ENCODE measurements at regions not wholly inside any gene's neighbourhood (a gene's known extent, or its start where the extent isn't known, plus 50 kb on each side); places are given as distances from the start of the nearest gene placed in this dataset.

- no peak for DNase-seq
These were observed 663.8 kb downstream of the LIG4 start for GRCh38 chr13:107551521-107551920.

- no peak for DNase-seq
These were observed 667.0 kb downstream of the LIG4 start for GRCh38 chr13:107548338-107548737.

GRCh38 chr13:107545946-107546502, 669.3 kb downstream of the LIG4 start:
- DNase-seq, result peak; percentile 21

GRCh38 chr13:107534548-107534947, 680.8 kb downstream of the LIG4 start:
- no peak for DNase-seq

GRCh38 chr13:107531816-107532215, 683.5 kb downstream of the LIG4 start:
- no peak for DNase-seq

- no peak for DNase-seq
These were observed 684.2 kb downstream of the LIG4 start for GRCh38 chr13:107531180-107531579.

GRCh38 chr13:107529035-107529434, 686.3 kb downstream of the LIG4 start:
- no peak for DNase-seq

- DNase-seq, result no peak
These were observed 696.6 kb downstream of the LIG4 start for GRCh38 chr13:107518780-107519179.

- DNase-seq, result no peak
These were observed 697.0 kb downstream of the LIG4 start for GRCh38 chr13:107518292-107518691.

GRCh38 chr13:107516517-107516916, 698.8 kb downstream of the LIG4 start:
- no peak for DNase-seq

GRCh38 chr13:107512551-107512950, 702.8 kb downstream of the LIG4 start:
- no peak for DNase-seq

GRCh38 chr13:107497661-107498060, 717.7 kb downstream of the LIG4 start:
- no peak for DNase-seq

GRCh38 chr13:107493266-107493665, 722.1 kb downstream of the LIG4 start:
- DNase-seq, result no peak

GRCh38 chr13:107482688-107483087, 732.6 kb downstream of the LIG4 start:
- DNase-seq, result no peak

- DNase-seq, result no peak
These were observed 735.2 kb downstream of the LIG4 start for GRCh38 chr13:107480130-107480529.

- DNase-seq, result no peak
These were observed 737.5 kb downstream of the LIG4 start for GRCh38 chr13:107477772-107478379.

GRCh38 chr13:107475753-107476453, 739.4 kb downstream of the LIG4 start:
- DNase-seq, result no peak

- no peak for DNase-seq
These were observed 742.1 kb downstream of the LIG4 start for GRCh38 chr13:107473253-107473652.

GRCh38 chr13:107466326-107467099, 748.8 kb downstream of the LIG4 start:
- no peak for DNase-seq

- DNase-seq, result no peak
These were observed 752.8 kb downstream of the LIG4 start for GRCh38 chr13:107462501-107462900.

GRCh38 chr13:107461751-107462150, 753.6 kb downstream of the LIG4 start:
- DNase-seq, result no peak

GRCh38 chr13:107459430-107459829, 755.9 kb downstream of the LIG4 start:
- no peak for DNase-seq

GRCh38 chr13:107458269-107458668, 757.1 kb downstream of the LIG4 start:
- no peak for DNase-seq

- DNase-seq, result peak; percentile 61
These were observed 757.6 kb downstream of the LIG4 start for GRCh38 chr13:107457686-107458085.
